Superior temporal gyrus (tissue), 1 donor: ENCODE measurements at regions not wholly inside any gene's neighbourhood (a gene's known extent, or its start where the extent isn't known, plus 50 kb on each side); places are given as distances from the start of the nearest gene placed in this dataset.

ENCODE experiments used
- DNase-seq: peaks from one replicate; pipeline ENCODE4 v3.0.0-alpha.2; 2016; ENCODE audit errors: extremely low spot score

DNA sequence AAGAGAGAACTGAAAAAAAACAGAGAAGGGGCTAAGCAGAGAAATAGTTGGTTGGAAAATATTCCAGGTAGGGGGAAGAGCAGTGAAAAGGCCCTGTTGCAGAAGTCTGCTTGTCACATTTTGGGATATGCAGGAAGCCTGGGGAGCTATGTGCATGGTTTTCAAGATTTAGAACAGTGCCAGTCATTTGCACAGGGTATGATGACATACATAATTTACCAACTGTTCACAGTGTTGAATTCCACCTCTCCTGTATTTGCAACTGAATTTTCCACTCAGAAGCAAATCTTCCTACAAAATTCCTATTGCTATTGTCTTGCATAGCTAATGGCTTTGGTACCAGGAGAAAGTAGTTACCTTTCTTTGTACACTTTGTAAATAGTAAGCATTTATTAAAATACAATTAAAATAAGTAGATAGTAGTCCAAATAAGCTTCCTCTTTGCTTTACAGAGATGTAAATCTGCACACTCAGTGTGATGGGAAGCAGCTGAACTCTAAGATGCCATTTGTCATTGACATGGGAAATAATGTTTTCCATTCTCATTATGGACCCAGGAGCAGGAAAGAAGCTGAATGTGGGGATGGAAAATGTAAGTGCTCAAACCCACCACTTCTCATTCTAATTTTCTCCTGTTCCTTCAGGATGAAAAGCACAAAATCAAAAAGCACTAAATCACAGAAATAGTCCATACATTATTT, 177.4 kb downstream of the BTG1 start:
- no peak for DNase-seq

DNA sequence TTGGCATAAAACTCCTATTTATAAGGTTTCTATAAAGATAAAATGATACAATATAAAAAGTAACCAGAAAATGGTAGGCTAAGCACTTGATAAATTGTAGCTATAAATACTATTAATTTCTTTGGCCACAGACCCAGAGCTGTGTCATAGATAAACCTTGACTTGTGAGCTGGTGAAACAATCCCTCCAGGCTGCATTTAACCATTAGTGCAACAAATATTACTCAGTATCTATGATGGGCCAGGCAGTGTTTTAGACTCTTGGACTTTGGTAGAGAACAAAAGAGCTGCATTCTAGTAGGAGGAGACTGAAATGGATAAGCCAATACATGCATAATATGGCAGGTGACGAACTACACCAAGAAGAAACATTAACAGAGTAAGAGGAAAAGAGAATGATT, 178.1 kb downstream of the BTG1 start:
- no peak for DNase-seq

DNA sequence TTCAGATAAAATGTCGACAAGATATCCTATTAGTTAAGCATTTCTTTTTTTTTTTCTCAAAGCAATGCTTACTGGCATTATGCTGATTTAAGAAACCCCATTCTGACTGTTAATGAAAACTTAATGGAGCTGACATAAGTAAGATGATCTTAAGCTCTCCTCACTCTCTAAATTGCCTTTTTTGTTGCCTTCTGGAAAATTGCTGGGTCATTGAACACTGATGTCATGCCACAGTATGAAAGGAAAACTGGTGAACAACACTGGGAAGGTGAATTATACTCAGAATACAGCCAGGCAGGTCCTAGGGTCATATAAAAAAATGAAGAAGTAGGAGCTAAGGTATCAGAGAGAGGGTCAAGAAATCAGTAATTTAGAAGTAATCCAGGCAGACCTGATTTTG, 179.9 kb downstream of the BTG1 start:
- no peak for DNase-seq

DNA sequence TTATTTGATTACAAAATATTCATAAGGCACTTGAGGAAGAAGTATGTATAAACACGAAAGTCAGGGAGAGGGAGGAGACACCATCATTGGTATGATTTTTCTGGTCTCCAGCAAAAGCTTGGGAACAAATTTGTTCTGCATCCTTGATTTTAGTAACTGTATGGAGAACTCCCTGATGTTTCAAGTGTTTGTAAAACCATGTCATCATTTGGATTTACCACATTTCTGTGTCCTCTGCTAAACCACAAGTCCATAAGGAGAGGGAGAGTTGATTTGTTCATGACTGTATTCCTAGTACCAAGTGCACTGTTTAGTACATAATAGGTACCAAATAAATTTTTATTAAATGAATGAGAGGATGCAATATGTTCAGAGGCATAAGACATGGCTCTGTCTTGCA, 181.1 kb downstream of the BTG1 start:
- no peak for DNase-seq

DNA sequence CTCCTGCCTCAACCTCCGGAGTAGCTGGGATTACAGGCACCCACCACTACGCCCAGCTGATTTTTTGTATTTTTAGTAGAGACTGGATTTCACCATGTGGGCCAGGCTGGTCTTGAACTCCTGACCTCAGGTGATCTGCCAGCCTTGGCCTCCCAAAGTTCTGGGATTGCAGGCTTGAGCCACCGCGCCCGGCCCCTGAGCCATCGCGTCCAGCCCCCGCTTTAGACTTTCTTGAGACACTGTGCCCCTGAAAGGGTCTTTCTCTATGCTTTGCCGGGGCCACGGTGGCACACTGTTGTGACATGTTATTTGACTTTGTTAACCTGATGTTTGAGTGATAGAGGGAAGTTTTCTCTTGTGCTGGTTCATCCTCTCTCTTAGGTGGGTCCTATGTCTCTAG, 186.4 kb downstream of the BTG1 start:
- DNase-seq, result no peak

DNA sequence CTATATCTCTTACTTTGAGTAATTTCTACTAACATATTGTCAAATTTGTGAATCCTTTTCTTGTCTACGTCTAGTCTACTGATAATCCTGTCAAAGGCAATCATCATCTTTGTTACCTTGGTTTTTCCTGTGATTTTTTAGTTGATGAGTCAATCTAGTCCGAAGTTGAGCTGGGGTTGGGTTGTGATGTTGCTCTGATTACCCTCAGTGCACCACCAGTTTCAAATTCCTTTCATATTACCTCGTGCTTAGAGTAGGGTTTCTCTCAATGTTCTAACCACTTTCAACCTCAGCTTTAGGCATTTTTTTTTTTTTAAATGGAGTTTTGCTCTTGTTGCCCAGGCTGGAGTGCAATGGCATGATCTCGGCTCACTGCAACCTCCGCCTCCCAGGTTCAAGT, 186.8 kb downstream of the BTG1 start:
- no peak for DNase-seq

DNA sequence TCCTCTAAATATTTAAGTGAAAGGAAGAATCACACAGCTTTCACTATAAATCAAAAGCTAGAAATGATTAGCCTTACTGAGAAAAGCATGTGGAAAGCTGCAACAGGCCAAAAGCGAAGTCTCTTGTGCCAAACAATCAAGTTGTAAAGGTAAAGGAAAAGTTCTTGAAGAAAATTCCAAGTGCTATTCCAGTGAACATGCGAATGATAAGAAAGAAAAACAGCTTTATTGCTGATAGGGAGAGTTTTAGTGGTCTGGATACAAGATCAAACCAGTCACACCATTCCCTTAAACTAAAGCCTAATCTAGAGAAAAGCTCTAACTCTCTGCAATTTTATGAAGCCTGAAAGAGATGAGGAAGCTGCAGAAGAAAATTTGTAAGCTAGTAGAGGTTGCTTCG, 190.9 kb downstream of the BTG1 start:
- no peak for DNase-seq

DNA sequence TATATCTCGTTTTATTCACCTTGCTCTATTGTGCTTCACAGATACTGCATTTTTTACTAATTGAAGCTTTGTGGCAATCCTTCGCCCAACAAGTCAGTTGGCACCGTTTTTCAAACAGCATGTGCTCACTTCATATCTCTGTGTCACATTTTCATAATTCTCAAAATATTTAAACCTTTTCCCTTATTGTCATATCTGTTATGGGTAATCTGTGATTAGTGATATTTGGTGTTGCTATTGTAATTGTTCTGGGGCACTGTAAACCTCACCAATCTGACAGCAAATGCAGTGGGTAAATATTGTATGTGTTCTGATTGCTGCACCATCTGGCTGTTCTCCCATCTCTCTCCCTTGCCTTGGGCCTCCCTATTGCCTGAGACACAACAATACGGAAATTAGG, 191.3 kb downstream of the BTG1 start:
- DNase-seq, result no peak

DNA sequence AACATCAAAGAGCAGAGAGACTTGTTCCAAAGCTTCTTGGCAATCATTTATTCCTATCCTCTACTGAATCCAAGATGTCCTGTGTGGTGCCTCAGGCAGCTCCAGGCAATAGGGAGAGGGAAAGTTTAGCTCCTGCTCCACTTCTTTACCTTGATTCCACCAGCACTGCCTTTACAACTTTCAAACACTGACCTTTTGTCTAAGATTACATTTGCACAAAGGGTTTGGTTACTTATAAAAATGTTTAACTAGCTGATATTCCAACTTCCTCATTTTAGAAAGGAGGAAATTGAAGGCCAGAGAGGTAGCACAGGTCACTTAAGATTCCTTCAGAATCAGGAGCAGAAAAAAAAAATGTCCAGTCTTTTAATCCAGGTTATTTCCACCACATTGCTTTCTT, 192.7 kb downstream of the BTG1 start:
- no peak for DNase-seq

DNA sequence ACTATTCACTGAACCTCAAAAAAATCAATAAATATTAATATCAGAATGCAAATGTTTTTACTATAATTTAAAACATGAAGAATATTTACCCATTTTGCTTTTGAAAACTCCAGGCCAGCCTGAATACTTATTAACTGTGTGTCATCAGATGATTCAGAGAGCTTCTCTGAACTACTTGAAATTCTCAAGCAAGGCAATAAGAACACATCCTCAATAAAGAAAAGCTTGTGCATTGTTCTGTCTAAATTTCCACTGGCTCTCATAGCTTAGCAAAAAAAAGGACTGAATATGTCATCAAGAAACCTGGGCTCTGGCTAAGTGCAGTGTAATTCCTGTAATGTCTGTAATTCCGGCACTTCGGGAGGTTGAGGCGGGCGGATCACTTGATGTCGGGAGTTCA, 194.1 kb downstream of the BTG1 start:
- DNase-seq, result no peak

DNA sequence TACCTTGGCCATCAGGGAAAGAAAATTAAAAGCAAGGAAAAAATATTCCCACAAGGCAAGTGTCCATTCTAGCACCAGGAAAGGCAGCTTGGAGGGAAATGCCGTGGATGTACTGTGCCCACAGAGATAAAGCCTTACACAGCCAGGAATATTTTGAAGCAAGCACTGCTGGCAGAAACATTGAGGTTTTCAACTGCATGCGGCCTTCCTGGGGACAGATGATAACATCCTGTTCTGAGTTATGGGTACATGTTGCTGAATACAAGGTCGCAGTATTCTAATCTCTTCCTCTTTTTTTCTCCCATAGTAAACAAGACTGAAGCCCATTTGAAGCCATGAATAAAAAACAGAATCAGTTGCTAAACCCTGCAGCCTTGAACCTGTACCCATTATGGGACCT, 197.1 kb downstream of the BTG1 start:
- DNase-seq, result no peak

DNA sequence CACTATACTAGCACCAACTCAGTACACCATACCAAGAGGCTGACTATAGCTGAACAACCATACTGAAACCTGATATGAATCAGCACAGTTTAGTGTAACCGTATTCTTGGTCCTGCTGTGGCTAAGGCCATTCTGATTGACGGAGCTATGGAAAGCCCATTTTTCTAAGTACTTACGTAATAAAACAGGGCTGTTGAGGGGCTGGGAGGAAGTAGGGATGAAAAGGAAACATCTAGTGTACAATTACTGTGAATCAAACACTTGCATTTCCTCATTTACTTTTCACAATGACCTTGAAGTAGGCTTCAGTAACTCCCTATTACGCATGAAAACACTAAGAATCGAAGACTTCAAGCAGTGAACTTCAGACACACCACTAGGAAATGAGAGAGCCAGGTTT, 198.2 kb downstream of the BTG1 start:
- DNase-seq, result no peak

DNA sequence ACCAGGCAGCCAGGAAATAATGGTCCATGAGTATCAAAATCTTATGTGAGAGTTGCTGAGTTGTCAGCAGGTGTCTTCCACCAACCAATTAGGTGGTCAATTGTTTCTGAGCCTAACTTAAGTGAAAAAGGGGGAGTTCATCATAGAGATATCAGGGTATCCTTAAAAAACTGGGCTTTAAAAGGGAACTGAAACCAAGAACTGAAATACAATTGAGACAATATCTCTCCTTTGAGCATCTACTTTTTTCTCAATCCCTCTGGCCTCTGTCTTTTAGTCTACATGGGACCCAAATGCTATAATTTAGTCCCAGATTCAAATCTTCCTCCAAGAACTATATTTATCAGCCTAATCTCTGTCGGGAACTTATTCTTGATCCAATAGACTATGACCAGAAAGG, 201.0 kb downstream of the BTG1 start:
- DNase-seq, result no peak

DNA sequence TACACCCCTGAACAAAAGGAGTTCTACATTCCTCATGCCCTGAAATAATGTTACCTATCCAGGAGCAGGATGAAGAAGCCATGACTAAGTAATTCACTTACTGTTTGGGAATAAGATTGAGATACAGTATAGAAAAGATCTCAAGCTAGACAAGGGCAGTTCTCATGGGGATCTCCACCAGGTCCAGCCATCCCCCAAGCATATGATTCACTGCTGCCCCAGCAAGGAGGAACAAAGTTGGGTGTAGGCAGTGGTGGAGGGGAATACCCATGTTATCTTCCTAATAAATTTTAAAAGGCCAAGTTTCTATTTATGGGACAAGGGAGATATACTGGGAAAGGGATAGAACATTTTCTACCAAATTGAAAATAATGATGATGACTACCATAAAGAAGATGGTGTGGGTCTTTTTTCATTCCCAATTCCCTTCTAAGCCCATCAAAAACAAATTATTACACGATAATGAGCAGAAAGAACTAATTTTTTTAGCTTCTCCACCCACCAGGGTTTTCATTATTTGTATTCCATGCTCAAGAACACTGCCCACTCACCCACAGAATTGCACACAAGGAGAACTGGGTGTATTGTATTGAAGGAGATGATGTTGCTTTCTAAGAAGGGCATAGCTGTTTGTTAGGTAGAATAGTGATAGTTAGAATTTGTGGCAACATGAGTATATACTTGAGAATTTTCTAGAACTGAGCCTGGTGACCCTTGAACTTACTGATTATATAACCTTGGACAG, 204.6 kb downstream of the BTG1 start:
- no peak for DNase-seq

DNA sequence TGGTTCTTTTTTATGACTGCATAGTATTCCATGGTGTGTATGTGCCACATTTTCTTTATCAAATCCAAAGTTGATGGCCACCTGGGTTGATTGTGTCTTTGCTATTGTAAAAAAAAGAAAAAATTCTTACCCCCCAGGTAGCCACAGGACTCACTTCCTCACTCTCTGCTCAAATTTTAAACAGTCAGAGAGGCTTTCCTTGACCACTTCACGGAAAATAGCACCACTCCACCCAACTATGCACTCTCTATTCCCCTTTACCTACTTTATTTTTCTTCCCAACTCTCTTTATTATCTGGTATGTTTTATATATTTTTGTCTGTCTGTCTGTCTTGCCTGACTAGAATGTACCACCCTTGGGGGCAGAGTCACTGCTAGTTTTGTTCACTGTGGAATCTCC, 205.3 kb downstream of the BTG1 start:
- no peak for DNase-seq

DNA sequence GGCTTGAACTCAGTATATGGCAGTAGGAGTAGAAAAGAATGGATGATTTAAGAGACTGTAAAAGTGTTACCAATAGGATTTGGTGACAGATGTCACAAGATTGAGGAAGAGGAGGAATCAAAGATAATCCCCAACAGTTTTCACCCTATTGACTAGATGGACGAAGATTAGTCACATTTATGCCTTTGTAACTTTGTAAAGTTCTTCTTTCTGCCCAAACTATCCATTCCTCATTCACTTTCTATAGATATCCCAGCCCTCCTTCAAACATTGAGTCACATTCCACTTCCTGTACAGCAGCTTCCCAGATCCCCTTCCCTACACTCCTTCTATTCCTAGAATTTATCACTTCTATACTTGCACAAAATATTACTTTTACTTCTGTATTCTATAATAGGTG, 207.9 kb downstream of the BTG1 start:
- no peak for DNase-seq

DNA sequence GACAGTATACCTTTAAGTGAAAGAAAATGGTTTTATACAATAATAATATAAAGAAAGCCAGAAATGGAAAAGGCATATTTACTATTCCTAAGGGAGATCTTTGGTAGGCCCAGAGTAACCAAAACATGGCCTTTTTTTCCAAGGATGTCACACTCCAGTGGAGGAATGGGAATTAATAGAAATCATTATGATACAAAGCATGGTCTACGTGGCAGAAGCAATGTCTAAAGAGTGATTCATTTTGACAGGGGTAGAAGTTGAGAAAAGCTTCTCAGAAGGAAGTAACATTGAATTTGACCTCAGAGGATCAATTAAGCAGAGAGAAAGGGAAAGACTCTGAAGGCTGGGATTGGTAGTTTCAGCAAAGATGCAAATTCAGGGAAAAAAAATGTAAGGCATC, 208.6 kb downstream of the BTG1 start:
- DNase-seq, result no peak

DNA sequence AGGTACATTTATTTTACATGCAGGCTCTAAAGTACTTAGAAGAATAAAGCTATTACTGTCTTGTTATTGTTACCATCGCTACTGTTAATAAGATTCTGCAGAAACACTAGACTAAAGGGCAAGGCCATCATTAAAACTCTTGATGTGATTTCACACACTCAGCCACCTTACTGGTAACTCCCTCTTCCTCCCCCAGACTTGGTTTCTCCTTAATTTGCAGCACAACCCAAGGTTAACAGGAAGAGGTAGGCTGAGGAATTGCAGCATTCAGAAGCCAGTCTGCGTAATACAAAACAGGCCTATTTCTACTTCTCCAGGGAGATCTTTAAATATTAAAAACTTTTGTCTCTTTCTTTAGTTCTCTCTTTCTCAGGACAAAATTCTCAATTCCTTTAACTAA, 210.3 kb downstream of the BTG1 start:
- no peak for DNase-seq

DNA sequence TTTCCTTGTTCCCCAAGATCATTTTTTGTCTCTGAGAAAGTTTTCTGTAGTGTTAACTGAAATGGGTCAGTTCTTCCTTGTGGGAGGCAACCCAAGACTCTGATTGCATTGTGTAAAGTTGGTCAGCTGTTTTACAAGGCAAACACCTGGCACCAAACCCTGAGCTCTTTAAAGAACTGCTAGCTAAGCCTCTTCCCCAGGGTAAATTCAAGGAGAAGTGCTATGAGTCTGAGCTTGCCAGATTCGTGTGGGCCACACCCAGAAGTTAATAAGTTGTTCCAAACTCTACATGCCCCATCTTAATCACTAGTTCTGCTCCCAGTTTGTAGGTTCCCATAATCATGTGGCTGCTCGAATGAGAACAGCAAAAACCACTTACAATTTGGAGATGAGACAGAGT, 214.5 kb downstream of the BTG1 start:
- DNase-seq, result no peak

DNA sequence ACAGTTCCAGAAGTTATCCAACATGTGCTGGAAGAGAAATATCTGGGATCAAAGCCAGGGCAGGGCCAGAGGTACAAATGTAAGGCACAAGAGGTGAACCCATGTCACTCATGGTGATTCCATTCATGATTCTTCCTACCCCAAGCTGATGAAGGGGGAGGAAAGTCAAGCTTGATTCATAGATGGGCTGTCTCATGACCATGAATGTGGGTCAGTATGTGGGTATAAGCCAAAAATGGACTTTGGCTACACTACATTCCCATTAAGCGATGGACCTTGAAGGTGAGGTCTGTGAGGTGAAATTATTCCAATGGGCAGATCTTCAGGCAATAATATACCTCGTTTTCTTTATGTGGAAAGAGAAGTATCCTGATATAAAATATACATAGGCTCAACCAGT, 217.1 kb downstream of the BTG1 start:
- no peak for DNase-seq

DNA sequence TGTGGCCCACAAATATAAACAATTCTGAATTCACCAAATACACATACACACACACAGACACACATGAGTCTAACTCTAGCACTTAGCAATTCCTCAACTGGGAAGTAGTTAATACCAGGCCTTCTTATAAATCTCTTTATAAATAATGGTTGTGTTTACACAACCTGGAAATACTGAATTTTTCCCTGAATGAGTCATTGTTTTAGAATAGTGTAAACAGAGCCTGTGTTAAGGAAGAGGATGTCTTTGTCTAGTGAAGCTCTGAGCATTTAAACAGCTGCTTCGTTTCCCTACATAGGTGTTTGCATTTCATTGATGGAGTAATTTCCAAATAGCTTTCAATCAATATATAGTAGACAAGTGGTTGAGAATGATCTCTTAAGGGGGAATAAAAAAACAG, 218.8 kb downstream of the BTG1 start:
- no peak for DNase-seq

DNA sequence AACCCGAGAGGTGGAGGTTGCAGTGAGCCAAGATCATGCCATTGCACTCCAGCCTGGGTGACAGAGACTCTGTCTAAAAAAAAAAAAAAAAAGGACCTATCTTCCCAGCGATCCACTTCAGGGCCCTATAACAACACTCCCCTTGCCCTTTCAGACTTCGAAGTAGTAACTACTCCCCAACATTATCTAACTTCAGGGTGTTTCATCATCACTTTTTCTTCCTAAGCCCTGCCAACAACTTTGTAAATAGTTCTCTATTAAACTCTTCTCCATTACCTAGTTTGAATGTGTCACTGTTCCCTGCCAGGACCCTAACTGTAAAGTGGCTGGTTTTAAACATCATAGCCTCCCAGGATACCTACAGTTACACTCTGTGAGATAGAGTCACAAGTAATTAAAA, 220.8 kb downstream of the BTG1 start:
- DNase-seq, result no peak

DNA sequence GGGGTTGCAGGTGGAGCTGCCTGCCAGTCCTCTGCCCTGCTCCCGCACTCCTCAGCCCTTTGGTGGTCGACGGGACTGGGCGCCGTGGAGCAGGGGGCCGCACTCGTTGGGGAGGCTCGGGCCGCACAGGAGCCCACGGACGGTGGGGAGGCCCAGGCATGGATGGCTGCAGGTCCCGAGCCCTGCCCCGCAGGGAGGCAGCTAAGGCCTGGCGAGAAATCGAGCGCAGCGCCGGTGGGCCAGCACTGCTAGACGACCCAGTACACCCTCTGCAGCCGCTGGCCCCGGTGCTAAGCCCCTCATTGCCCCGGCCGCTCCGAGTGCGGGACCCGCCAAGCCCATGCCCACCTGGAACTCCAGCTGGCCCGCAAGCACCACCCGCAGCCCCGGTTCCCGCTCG, 221.8 kb downstream of the BTG1 start:
- no peak for DNase-seq

DNA sequence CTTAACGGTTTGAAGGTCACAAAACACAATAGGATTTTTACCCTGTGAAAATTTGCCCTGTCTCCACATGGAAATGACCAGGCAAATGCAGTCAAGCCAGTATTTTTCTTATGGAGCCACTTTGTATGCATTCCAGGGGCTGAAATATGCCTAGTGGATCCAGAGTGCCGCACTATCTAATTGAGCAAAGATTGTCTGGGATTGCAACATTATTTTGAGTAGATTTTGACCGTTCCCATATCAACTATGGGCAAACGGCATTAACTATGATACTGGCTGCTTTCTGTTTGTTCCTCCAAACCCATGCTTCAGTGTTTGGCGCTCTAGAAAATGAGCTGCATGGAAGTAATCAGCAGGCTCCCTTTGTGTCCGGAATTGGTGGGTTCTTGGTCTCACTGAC, 223.0 kb downstream of the BTG1 start:
- no peak for DNase-seq
